GM19397 (cell line): ENCODE measurements at regions not wholly inside any gene's neighbourhood (a gene's known extent, or its start where the extent isn't known, plus 50 kb on each side); places are given as distances from the start of the nearest gene placed in this dataset.

Experiments used
- ATAC-seq: cut with Tn5 transposase; IDR thresholded peaks from one replicate; pipeline ENCODE4 v1.9.1; 2021; ENCODE audit warnings: mild to moderate bottlenecking, moderate library complexity; ENCODE audit not compliant: unreplicated experiment

- ATAC-seq, result no peak
These were observed 52.2 kb upstream of the ZC3H15 start for GRCh38 chr2:186433777-186434432.
